ENCODE measurements at regions not wholly inside any gene's neighbourhood (a gene's known extent, or its start where the extent isn't known, plus 50 kb on each side); places are given as distances from the start of the nearest gene placed in this dataset.

- TF ChIP-seq CHD7 (IDR thresholded peaks at IDR 0.05; ENCODE audit: insufficient replicate concordance, low read length), result no peak
- peak; percentile 6 to 25 (median 17); a peak in 3 of 4 replicates for TF ChIP-seq CTCF (IDR thresholded peaks at IDR 0.05; ENCODE audit: control extremely low read depth in 1 of 3, insufficient read depth in 1 of 3, low read depth in 1 of 3, low read length in 3 of 3)
- TF ChIP-seq ATF2 (IDR thresholded peaks at IDR 0.05; ENCODE audit: low read length), result no peak
- TF ChIP-seq TCF12 (IDR thresholded peaks at IDR 0.05; ENCODE audit: low read depth, low read length), result no peak
- TF ChIP-seq KDM5A (IDR thresholded peaks at IDR 0.05; ENCODE audit: low read length), result no peak
Observed at GRCh38 chr20:17859616-17860232, 108.9 kb downstream of the SNX5 start (continued).

Data from H1 (cell line).